RWPE2 (cell line): ENCODE measurements at regions not wholly inside any gene's neighbourhood (a gene's known extent, or its start where the extent isn't known, plus 50 kb on each side); places are given as distances from the start of the nearest gene placed in this dataset.

Experiments used
- ATAC-seq: fragments of 200-7000 bp; cut with Tn5 transposase; 3 replicates; pipeline ENCODE4 v1.9.1; 2021; ENCODE audit warnings: low read depth
- DNase-seq: peaks from one replicate; pipeline ENCODE4 v3.0.0-alpha.2; 2020; ENCODE audit warnings: low spot score
- H3K27ac ChIP-seq: fragments of 450-650 bp; 2 replicates; pipeline ENCODE4 v1.5.1; 2017; ENCODE audit warnings: mild to moderate bottlenecking; ENCODE audit not compliant: poor library complexity, severe bottlenecking
- H3K27me3 ChIP-seq: fragments of 250-450 bp; sonication (Bioruptor Pico); 2 replicates; pipeline ENCODE4 v1.5.1; 2021; ENCODE audit warnings: mild to moderate bottlenecking, moderate library complexity; ENCODE audit not compliant: insufficient read depth, poor library complexity, severe bottlenecking
- H3K36me3 ChIP-seq: fragments of 250-450 bp; sonication (Bioruptor Pico); 2 replicates; pipeline ENCODE4 v1.5.1; 2020; ENCODE audit warnings: low read depth, mild to moderate bottlenecking, moderate library complexity
- H3K4me1 ChIP-seq: fragments of 250-450 bp; sonication (Bioruptor Pico); 2 replicates; pipeline ENCODE4 v1.5.1; 2021; ENCODE audit warnings: mild to moderate bottlenecking, moderate library complexity; ENCODE audit not compliant: insufficient read depth, poor library complexity, severe bottlenecking
- H3K4me3 ChIP-seq: fragments of 250-450 bp; sonication (Bioruptor Pico); 2 replicates; pipeline ENCODE4 v1.5.1; 2021; ENCODE audit warnings: mild to moderate bottlenecking, moderate library complexity; ENCODE audit not compliant: severe bottlenecking
- H3K9me3 ChIP-seq: fragments of 250-450 bp; sonication (Bioruptor Pico); 2 replicates; pipeline ENCODE4 v1.5.1; 2021; ENCODE audit warnings: mild to moderate bottlenecking, moderate library complexity; ENCODE audit not compliant: severe bottlenecking
- TF ChIP-seq, protein P1 (sequence below): fragments of 450-650 bp; IDR thresholded peaks from one replicate; pipeline ENCODE4 v1.5.1; 2017; ENCODE audit warnings: mild to moderate bottlenecking, moderate library complexity; ENCODE audit not compliant: poor library complexity, severe bottlenecking

GRCh38 chr1:60296794-60297193, 223.2 kb upstream of the C1orf87 start:
- ATAC-seq = no peak
- no peak for DNase-seq
- H3K36me3 ChIP-seq = no peaks in the 10 kb centered on the region
- no peak overlapping the region for H3K4me3 ChIP-seq
- H3K27ac ChIP-seq = no peak overlapping the region
- TF ChIP-seq, protein P1, sequence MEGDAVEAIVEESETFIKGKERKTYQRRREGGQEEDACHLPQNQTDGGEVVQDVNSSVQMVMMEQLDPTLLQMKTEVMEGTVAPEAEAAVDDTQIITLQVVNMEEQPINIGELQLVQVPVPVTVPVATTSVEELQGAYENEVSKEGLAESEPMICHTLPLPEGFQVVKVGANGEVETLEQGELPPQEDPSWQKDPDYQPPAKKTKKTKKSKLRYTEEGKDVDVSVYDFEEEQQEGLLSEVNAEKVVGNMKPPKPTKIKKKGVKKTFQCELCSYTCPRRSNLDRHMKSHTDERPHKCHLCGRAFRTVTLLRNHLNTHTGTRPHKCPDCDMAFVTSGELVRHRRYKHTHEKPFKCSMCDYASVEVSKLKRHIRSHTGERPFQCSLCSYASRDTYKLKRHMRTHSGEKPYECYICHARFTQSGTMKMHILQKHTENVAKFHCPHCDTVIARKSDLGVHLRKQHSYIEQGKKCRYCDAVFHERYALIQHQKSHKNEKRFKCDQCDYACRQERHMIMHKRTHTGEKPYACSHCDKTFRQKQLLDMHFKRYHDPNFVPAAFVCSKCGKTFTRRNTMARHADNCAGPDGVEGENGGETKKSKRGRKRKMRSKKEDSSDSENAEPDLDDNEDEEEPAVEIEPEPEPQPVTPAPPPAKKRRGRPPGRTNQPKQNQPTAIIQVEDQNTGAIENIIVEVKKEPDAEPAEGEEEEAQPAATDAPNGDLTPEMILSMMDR = no peak
- H3K27me3 ChIP-seq = no peaks in the 10 kb centered on the region
- H3K9me3 ChIP-seq = no peaks in the 10 kb centered on the region
- no peaks in the 10 kb centered on the region for H3K4me1 ChIP-seq

- no peak for DNase-seq
- no peaks in the 10 kb centered on the region for H3K36me3 ChIP-seq
- TF ChIP-seq, protein P1 = no peak
- no peaks in the 10 kb centered on the region for H3K4me1 ChIP-seq
- no peaks in the 10 kb centered on the region for H3K27me3 ChIP-seq
- no peaks in the 10 kb centered on the region for H3K9me3 ChIP-seq
- no peak for ATAC-seq
- H3K4me3 ChIP-seq = no peak overlapping the region
- no peak overlapping the region for H3K27ac ChIP-seq
Observed at GRCh38 chr1:60292140-60292539, 218.6 kb upstream of the C1orf87 start.

DNA sequence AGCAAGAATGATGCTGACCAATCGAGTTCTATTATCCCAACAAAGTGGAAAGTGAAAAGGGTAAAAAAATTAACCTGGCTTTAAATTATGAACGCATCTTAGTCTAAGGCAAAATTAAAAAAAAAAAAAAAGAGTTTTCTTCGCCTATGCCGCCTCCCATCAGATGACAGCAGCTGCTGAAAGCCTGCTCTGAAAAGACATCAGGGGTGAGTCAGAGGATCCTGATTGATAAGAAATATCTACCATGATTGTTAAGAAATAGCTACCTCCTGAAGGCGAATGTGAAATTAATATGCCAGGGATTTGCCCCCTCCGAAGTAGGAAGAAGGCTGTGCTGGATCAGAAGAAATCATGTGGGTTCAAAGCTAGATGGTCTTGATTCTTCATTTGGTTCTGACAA, 216.8 kb upstream of the C1orf87 start:
- H3K4me3 ChIP-seq = no peak overlapping the region
- TF ChIP-seq, protein P1 = no peak
- ATAC-seq (no peak), DNase-seq (no peak)
- H3K4me1 ChIP-seq = no peaks in the 10 kb centered on the region
- H3K36me3 ChIP-seq = no peaks in the 10 kb centered on the region
- no peaks in the 10 kb centered on the region for H3K9me3 ChIP-seq
- no peaks in the 10 kb centered on the region for H3K27me3 ChIP-seq
- no peak overlapping the region for H3K27ac ChIP-seq

- no peak for ATAC-seq
- no peak for DNase-seq
- Histone ChIP-seq H3K36me3 (no peaks in the 10 kb centered on the region), H3K9me3 (no peaks in the 10 kb centered on the region), H3K4me3 (no peak overlapping the region), H3K4me1 (no peaks in the 10 kb centered on the region), H3K27ac (no peak overlapping the region), H3K27me3 (no peaks in the 10 kb centered on the region)
- TF ChIP-seq, protein P1 = no peak
Observed at GRCh38 chr1:60287536-60287935, 214.0 kb upstream of the C1orf87 start.

DNA sequence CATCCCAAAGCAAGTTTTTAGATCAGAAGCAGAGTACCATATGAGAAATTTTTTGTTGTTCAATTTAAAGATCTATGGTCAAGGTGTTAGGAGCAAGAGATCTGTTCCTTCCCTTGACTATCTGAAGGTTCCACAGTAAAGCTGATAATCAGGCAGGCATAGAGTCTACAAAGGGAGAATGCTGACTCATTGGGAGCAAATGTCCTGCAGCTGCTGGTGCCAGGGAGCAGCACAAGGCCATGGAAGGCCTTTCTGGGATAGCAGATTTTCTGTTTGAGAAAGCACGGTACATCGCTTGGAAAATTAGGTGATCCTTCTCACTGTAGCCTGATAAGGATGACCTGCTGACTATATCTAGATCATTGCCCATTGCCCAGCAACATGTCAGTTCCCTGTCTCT, 210.1 kb upstream of the C1orf87 start:
- Histone ChIP-seq H3K4me1 (no peaks in the 10 kb centered on the region), H3K9me3 (no peaks in the 10 kb centered on the region), H3K27ac (no peak overlapping the region), H3K4me3 (no peak overlapping the region), H3K27me3 (no peaks in the 10 kb centered on the region), H3K36me3 (no peaks in the 10 kb centered on the region)
- ATAC-seq (no peak), DNase-seq (no peak)
- TF ChIP-seq, protein P1 = no peak
